Endothelial cell of hepatic sinusoid (primary cell): ENCODE measurements at regions not wholly inside any gene's neighbourhood (a gene's known extent, or its start where the extent isn't known, plus 50 kb on each side); places are given as distances from the start of the nearest gene placed in this dataset.

Experiments
- in situ Hi-C: cut with HindIII; loops from 2 replicates; pipeline ENCODE4 v1.10.0; 2017; ENCODE audit warnings: low sequenced_read_pairs

- in situ Hi-C loops: no loop called here
Measured at GRCh38 chr6:97557355-97557754, 274.3 kb upstream of the MMS22L start.

- in situ Hi-C loops: no loop called here
Measured at GRCh38 chr6:97563529-97563928, 280.5 kb upstream of the MMS22L start.

GRCh38 chr6:97572943-97573342 lies 289.9 kb upstream of the MMS22L start:
- in situ Hi-C loops: no loop called here

DNA sequence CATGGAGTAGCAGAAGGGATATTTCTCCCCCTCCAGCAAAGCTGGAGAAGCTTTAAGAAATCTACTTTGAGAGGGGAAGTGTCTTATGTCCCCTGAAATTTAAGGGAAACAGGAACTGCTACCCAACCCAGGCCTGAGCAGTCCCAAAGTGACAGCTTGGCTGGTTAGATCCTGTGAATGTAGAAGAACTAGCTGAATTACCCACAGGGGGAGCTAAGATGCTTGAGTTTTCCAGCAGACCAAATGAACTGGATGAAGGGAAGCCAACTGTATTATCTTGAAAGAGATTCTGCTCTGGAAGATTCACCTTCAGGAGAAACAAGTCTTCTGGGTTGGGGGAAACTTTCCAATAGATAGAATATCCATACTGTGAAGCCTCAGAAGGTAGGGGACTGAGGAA lies 303.3 kb upstream of the MMS22L start:
- in situ Hi-C loops: no loop called here

- in situ Hi-C loops: no loop called here
Measured at GRCh38 chr6:97591955-97592354, 308.9 kb upstream of the MMS22L start.

DNA sequence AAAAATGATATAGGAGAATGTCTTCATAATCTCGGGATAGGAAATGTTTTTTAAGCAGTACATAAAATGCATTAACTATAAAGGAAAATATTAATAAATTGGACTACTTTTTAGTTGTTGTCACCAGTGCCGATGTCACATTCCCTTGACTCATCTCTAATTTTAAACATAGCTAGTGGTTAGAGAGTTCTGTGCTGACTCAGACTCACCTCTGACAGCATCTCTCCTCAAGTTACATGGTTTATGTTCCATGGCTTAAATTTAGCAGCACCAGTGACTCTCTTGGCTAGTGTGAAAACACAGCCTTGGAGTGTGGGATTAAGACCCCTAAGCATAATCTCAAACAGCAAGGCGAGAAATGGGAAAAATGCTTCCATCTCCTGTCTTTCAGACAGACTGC lies 311.8 kb upstream of the MMS22L start:
- in situ Hi-C loops: no loop called here

- in situ Hi-C loops: no loop called here
Measured at GRCh38 chr6:97621111-97621510, 338.1 kb upstream of the MMS22L start.

DNA sequence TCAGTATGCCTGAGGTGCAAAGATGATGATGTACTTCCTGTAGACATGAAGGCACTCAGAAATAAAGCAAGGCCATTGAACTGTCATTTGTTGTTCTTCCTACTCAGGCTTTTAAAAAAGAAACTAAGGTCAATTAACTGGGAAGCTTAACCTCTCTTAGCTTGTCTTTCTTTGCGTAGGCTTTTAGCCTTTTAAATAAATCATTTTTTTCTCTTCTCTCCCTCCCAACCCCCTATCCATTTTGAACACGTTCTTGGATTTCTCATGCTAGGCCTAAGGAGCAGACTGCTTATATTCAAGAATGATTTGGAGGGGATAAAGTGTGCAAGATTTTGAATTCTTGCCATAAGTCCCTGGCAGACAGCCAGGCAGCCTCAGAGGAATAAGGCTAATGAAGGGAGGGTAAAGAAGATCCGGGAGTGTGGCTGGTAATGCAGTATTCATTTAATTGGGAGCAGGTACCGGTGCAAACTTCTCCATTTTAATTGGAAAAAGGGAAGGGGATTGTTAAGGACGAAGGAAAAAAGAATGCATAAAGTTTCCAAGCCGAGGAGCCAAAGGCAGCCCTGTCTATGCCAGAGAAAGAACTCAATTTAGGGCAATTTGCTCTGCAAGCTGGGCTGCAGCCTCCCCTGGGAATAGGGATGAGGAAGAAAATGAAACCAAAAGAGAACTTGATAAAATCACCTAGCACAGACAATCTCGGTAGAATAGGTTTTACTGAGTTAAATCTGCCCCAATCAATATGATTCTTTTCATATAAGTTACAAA lies 343.8 kb upstream of the MMS22L start:
- in situ Hi-C loops: no loop called here

GRCh38 chr6:97629180-97629579 lies 346.2 kb upstream of the MMS22L start:
- in situ Hi-C loops: no loop called here

- in situ Hi-C loops: no loop called here
Measured at GRCh38 chr6:97630604-97631003, 347.6 kb upstream of the MMS22L start.

- in situ Hi-C loops: no loop called here
Measured at GRCh38 chr6:97632341-97632740, 349.3 kb upstream of the MMS22L start.

GRCh38 chr6:97639702-97640101 lies 356.7 kb upstream of the MMS22L start:
- in situ Hi-C loops: no loop called here

- in situ Hi-C loops: no loop called here
Measured at GRCh38 chr6:97644353-97644752, 361.3 kb upstream of the MMS22L start.

DNA sequence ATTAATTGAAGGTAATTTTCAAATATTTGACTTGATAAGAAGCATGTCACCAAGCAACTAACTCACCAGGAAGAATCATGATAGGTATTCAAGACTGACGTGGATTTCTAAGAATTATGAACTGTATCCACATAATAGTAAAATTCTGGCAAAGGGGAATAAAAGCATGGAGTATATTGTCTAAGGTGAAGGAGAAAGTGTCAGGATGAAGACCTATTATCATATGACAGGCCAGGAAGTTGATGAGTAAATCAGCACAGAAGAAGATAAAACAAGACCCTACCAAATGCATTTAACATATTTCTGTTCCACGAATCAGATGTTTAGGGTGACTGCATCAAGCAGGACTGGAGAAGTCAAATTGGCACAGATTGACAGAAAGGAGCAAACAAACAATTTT lies 362.7 kb upstream of the MMS22L start:
- in situ Hi-C loops: no loop called here

GRCh38 chr6:97653076-97653475 lies 370.1 kb upstream of the MMS22L start:
- in situ Hi-C loops: no loop called here

DNA sequence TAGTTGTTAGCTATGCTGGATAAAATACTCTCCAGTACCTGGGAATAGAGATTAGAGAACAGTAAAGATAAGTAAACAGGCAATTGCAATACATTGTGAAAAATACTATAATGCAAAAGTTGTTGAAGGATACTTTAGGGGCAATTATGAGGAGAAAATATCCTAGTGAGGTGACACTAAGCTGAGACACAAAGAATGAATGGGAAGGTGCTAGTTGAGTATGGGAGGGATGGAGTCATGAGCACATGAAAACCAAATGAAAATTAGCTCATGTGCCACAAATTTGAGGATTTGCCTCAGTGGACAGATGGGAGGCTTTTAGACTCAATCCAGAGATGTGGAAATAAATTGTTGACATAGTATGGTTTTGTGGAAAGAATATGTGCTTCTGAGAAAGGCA lies 370.5 kb upstream of the MMS22L start:
- in situ Hi-C loops: no loop called here

DNA sequence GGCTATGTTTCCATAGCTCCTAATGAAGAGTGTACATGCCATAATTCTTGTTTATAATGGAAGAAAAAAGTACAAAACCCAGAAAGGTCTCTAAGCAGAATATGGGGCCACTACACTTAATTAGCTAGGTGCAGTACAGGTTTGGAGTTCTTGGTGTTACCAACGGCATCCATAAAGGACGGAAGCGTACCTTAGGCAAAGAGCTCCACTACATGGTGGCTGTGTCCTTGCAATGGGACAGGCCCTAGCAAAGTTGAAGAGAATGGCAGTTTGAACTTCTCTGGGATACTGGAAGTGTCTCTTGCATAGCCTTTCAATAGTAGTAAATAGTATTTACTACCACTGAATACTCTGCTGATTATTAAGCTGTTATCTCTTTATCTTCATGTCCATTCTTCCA lies 371.7 kb upstream of the MMS22L start:
- in situ Hi-C loops: no loop called here

- in situ Hi-C loops: no loop called here
Measured at GRCh38 chr6:97656236-97656635, 373.2 kb upstream of the MMS22L start.

GRCh38 chr6:97656706-97657350 lies 373.8 kb upstream of the MMS22L start:
- in situ Hi-C loops: no loop called here

DNA sequence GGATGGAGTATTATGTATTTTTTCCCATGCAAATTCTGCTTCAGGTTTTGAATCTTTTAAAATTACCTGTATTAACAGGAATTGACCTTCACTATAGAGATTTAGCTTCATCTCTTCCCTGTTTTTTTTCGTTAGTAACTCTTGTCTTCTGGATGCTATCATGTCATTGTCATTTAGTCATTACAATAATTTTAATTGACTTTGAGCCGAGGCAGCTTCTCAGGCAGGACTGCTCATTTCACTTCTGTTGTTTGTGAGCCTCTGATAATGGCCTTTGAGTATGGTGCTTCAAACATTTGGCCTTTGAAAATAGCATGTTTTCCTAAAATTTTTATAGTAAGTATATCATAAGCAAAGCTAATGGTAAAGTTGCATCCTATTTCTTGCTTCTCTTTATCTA lies 375.1 kb upstream of the MMS22L start:
- in situ Hi-C loops: no loop called here

GRCh38 chr6:97663252-97663651 lies 380.2 kb upstream of the MMS22L start:
- in situ Hi-C loops: no loop called here

DNA sequence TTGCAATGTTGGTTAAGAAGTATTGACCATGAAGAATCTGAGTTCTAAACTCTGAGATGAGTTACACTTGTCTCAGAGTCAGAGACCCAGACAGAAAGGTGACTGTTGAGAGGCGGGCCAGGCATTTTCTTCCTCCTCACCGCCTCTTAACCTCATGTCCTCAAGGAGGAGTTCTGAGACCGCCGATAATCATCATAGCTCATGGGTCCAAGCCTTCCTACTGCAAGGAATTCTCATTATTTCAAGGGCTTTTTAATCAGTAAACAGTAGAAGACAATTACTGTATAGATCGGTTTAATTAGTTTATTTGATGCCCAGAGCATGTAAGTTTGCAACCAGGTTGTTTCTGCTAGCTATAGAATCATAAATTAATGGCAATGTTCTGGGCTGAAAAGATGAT lies 382.4 kb upstream of the MMS22L start:
- in situ Hi-C loops: no loop called here

DNA sequence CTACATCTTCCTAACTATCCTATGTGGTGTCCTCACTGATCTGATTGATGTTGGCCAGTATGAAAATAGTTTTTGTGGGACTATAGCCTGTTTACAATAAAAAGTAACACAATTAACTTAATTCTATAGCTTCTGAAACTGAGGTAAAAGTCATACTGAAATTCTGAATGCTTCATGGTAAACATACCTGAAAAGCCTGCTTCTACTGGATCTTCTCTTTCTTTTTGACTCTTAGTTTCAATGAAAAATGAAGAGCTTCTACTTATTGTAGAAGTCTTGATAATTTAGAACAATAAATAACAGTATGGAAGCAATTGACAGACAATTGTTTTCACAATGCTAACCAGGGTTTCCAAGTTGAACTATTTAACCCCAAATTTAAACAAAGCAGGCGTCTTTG lies 383.9 kb upstream of the MMS22L start:
- in situ Hi-C loops: no loop called here
